ENCODE measurements at regions not wholly inside any gene's neighbourhood (a gene's known extent, or its start where the extent isn't known, plus 50 kb on each side); places are given as distances from the start of the nearest gene placed in this dataset.

DNA sequence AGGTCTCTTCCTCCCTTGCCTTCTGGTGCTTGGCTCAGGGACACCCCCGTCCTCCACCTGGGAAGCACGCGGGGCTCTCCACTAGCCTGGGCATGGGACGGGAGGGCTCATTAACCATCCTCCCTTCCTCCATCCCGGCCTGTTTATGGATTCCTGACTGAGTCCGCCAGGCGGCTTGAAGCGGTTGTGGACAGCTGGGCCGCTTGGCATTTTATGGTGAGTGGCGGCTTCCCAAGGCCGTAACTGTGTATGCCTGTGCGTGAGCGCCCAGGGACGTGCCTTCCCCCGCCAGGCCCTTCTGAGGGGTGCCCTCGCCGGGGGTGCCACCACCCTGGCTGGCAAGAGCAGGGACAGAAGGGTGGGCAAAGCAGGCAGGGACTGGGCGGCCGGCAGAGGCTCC, 202.8 kb downstream of the URI1 start:
- no peak overlapping the region for H3K27ac Mint-ChIP-seq
- intact Hi-C loops (cut with micrococcal nuclease): no loop called here
- no peaks in the 10 kb centered on the region for H3K4me1 Mint-ChIP-seq
- TF ChIP-seq, protein P1, sequence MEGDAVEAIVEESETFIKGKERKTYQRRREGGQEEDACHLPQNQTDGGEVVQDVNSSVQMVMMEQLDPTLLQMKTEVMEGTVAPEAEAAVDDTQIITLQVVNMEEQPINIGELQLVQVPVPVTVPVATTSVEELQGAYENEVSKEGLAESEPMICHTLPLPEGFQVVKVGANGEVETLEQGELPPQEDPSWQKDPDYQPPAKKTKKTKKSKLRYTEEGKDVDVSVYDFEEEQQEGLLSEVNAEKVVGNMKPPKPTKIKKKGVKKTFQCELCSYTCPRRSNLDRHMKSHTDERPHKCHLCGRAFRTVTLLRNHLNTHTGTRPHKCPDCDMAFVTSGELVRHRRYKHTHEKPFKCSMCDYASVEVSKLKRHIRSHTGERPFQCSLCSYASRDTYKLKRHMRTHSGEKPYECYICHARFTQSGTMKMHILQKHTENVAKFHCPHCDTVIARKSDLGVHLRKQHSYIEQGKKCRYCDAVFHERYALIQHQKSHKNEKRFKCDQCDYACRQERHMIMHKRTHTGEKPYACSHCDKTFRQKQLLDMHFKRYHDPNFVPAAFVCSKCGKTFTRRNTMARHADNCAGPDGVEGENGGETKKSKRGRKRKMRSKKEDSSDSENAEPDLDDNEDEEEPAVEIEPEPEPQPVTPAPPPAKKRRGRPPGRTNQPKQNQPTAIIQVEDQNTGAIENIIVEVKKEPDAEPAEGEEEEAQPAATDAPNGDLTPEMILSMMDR (IDR thresholded peaks at IDR 0.05): no peak
- ChIA-PET POLR2A (no interaction called here), CTCF (no interaction called here)
- H3K36me3 Mint-ChIP-seq (ENCODE audit: low read depth): no peaks in the 10 kb centered on the region
- DNase-seq: no peak
- H3K9me3 Mint-ChIP-seq: no peaks in the 10 kb centered on the region
- no peak for ATAC-seq (ENCODE audit: low read depth)
- H3K27me3 Mint-ChIP-seq: peaks cover 1% of the 10 kb centered on the region
- no peak overlapping the region for H3K4me3 Mint-ChIP-seq

DNA sequence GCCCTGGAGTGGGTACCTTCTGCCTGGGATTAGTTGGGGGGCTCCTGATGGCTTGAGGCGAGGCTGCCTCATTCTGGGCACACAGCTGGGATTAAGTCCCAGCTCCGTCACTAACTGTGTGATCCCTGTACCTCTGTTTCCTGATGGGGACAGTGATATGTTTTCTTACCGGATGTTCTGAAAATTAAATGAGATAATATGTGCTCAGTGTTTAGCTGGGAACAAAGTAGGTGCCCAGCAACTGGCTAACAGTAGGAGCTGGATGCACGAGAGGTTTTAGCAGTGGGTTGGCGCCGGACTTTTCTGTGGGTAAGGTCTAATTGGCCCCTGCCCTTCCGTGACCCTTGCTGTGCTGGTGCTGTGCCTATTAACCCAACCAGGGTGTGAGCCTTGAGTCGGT, 203.4 kb downstream of the URI1 start:
- Mint-ChIP-seq H3K36me3 (ENCODE audit: low read depth) (no peaks in the 10 kb centered on the region), H3K4me3 (no peak overlapping the region), H3K27me3 (peaks cover 1% of the 10 kb centered on the region), H3K4me1 (no peaks in the 10 kb centered on the region), H3K9me3 (no peaks in the 10 kb centered on the region), H3K27ac (no peak overlapping the region)
- TF ChIP-seq, protein P1 (IDR thresholded peaks at IDR 0.05): no peak
- CTCF ChIA-PET: no interaction called here
- intact Hi-C loops (cut with micrococcal nuclease): no loop called here
- POLR2A ChIA-PET: no interaction called here
- ATAC-seq (ENCODE audit: low read depth) (no peak), DNase-seq (no peak)

DNA sequence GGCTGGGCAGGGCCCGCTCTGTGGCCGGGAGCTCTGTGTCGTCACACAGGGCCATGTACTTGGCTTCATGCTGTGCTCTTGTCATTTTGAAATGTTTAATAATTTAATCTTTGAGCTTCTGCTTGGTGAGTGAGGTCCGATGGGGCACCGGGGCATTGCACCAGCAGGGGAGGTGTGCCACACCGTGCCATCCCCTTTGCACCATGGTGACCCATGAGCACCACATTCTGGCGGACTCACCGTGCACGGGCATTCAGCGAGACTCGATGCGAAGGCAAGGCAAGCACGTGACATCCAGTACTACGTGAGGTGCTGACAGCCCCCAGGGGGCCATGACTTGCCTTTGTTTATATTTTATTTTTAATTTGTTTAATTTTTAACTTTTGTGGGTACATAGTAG, 204.3 kb downstream of the URI1 start:
- Mint-ChIP-seq H3K4me1 (peaks cover 2% of the 10 kb centered on the region), H3K36me3 (ENCODE audit: low read depth) (no peaks in the 10 kb centered on the region), H3K4me3 (no peak overlapping the region), H3K27me3 (peaks cover 1% of the 10 kb centered on the region), H3K9me3 (no peaks in the 10 kb centered on the region), H3K27ac (no peak overlapping the region)
- ChIA-PET POLR2A (no interaction called here), CTCF (no interaction called here)
- TF ChIP-seq, protein P1 (IDR thresholded peaks at IDR 0.05): no peak
- DNase-seq (no peak), ATAC-seq (ENCODE audit: low read depth) (no peak)
- intact Hi-C loops (cut with micrococcal nuclease): no loop called here

DNA sequence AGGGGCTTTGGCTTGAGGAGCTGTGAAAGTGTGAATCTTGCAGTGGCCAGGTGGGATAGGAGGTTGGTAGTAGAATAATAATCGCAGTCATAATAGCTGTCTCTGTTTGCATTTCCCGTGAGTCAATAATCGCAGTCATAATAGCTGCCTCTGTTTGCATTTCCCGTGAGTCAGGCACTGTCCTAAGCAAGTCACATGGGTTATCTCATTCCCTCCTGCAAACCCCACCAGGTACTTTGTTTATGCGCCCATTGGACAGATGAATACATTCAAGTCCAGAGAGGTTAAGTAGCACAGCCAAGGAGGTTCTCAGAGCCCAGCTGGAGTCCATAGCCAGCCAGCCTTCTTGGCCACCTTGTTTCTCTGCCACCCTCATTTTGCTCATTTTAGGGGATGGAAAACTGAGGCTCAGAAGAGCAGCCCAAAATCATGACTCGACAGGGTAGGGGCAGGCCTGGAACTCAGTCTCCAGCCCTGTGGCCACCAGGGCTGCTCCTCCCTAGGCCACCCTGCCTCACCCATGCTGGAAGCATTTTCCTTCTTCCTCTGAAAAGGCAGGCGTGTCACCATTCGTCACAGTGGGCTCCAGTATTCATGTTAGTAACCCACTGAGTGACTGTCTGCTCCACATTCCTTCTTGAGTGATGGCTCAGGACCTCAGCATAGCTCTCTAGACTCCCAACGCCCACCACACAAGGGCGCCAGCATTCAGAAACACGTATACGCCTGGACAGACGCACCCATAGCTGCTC, 206.2 kb downstream of the URI1 start:
- Mint-ChIP-seq H3K36me3 (ENCODE audit: low read depth) (no peaks in the 10 kb centered on the region), H3K4me3 (no peak overlapping the region), H3K27ac (no peak overlapping the region), H3K9me3 (no peaks in the 10 kb centered on the region), H3K27me3 (peaks cover 2% of the 10 kb centered on the region), H3K4me1 (peaks cover 5% of the 10 kb centered on the region)
- CTCF ChIA-PET: no interaction called here
- TF ChIP-seq, protein P1 (IDR thresholded peaks at IDR 0.05): no peak
- no peak for ATAC-seq (ENCODE audit: low read depth)
- intact Hi-C loops (cut with micrococcal nuclease): no loop called here
- no peak for DNase-seq
- POLR2A ChIA-PET: no interaction called here

DNA sequence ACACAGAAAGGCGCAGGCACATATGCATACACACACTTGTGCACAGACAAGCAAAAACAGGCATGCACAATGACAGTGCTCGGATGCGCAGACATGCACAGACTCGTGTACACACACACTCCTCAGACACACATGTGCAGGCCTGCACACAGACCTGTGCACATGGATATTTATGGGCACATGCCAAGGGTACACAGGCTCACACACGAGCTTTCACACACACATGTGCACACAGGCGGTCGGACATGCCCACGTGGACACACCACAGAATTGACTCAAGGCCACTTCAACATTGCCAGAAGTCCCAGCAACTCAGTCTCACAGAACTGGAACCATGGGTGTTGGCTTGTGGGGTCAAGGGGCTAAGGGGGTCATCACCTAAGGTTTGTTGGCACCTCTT, 206.8 kb downstream of the URI1 start:
- intact Hi-C loops (cut with micrococcal nuclease): no loop called here
- TF ChIP-seq, protein P1 (IDR thresholded peaks at IDR 0.05): no peak
- no peaks in the 10 kb centered on the region for H3K36me3 Mint-ChIP-seq (ENCODE audit: low read depth)
- DNase-seq: no peak
- no peak for ATAC-seq (ENCODE audit: low read depth)
- peaks cover 11% of the 10 kb centered on the region for H3K4me1 Mint-ChIP-seq
- POLR2A ChIA-PET: no interaction called here
- H3K4me3 Mint-ChIP-seq: no peak overlapping the region
- peaks cover 2% of the 10 kb centered on the region for H3K27me3 Mint-ChIP-seq
- CTCF ChIA-PET: no interaction called here
- no peak overlapping the region for H3K27ac Mint-ChIP-seq
- H3K9me3 Mint-ChIP-seq: no peaks in the 10 kb centered on the region
